HG03039 (cell line): ENCODE measurements at regions not wholly inside any gene's neighbourhood (a gene's known extent, or its start where the extent isn't known, plus 50 kb on each side); places are given as distances from the start of the nearest gene placed in this dataset.
"Not testable (repeated sequence)": the region's sequence is repeated elsewhere in the genome, so short reads cannot be mapped to it uniquely, and the experiment has no call there.

Experiments
- ATAC-seq: cut with Tn5 transposase; IDR thresholded peaks from one replicate; pipeline ENCODE4 v1.9.1; 2021; ENCODE audit warnings: mild to moderate bottlenecking, moderate library complexity; ENCODE audit not compliant: unreplicated experiment

DNA sequence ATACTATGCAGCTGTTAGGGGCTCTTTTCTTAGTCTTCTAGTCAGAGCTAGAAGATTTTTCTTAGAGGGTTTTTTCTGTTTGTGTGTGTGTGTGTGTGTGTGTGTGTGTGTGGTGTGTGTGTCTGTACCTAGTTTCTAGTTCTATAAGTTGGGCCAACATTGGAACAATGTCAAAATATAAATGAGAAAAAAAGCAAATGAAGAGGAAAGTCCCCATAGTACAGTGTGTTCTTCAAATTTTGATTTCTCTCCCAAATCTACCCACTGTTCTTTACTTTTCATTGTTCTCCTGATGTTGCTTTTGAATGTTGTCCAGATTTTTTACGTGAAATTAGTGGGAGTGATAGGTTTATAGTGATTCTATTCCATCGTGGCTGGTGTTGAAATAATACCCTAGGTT lies 2153.4 kb upstream of the RAG2 start:
- no peak for ATAC-seq

DNA sequence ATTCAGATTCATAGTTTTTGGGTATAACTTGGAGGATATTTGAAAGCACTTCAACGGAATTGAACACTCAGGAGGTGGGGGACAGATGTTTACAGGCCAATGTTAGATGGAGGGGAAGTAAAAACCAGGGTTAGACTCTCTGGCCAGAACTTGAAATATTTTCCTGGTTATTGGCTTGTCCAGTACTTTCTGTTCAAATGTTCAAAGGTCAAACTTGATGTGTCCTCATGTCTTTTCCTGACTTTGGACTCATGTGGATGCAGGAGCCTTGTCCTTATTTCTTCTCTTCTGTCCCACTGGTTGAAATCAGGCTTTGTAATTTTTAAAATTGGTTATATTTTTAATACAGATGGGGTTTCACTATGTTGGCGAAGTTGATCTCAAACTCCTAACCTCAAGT lies 2148.5 kb upstream of the RAG2 start:
- ATAC-seq = not testable (repeated sequence)

DNA sequence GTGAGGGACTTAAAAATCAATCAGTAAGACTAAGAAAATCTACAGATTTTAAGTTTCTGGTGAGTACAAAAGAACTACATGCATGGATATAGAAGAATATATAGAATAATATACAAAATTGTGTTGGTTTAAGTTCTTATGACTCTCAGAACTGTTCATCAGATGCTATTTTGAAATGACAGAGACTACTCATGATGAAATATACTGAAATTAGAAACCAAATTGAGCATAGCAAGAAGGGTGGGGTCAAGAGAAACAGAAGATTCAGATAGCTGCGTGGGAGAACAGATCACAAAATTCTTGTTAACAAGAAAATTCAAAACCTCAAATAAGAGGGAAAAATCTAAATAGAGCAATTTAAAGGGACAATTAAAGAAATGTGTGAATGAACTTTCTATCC lies 2125.3 kb upstream of the RAG2 start:
- no peak for ATAC-seq

DNA sequence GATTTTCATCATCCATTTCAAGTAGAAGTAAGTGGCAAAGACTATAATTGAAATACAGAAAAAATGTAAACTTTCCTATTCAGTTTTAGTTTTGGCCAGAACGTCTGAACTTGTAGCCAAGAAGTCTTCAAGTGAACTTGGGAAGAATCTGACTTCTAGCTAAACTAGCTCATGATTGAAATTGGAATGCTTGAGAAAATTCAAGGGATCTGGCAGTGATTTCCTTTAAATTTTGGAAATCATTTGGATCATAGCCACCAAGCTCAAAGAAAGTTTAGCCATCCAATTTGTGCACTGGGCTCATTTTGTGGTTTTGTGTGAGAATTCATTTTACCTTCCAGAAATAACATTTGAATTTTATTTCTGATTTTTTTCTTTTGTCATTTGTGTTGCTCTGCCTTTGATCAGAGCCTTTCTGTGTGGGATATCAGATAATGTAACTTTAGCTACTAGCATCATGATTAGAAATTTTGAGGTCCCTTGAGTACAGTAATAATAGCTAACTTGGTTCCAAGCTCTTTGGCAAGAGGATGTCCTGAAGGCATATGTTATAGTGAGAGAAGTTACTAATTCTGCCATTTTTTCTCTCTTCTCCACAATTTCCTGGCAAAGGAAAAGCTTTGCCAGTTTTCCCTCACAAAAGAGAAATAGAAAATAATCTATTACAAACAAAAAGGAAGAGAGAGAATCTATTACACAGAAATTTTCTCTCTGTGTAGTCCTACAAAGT lies 2123.7 kb upstream of the RAG2 start:
- no peak for ATAC-seq

DNA sequence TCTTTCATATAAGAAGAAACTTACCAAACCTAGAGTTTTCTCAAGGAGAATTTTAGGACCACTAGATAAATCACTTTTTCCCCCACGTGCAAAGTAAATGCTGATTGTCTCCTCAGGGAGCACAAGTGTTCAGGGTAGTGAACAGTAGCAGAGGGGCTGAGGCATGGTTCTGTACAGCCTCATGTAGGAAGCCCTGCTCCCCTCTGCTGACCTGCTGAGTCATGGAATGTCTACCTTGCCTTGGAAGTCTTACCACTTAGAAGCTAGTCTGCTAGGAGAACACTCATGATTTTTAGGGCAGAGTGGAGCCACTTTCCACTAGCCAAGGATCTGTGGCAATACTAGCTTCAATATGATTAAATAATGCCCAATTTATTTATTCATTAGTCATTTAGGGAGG lies 2120.6 kb upstream of the RAG2 start:
- ATAC-seq = no peak

DNA sequence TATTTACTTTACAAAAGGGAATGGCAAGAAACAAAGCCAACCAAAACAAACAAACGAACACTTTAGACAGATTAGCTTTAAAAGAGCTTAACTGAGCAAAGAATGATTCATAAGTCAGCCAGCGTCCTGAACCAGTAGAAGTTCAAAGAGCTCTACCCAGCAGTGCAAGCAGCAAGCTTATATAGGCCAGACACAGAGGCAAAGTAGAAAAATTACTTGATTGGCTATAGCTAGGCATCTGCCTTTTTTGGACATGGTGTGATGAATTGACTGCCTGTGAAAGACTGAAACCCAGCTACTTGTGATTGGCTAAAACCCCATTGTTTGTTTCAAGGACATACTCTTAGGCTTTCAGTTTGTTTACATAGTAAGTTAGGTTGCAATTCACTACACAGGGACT lies 2120.0 kb upstream of the RAG2 start:
- no peak for ATAC-seq

DNA sequence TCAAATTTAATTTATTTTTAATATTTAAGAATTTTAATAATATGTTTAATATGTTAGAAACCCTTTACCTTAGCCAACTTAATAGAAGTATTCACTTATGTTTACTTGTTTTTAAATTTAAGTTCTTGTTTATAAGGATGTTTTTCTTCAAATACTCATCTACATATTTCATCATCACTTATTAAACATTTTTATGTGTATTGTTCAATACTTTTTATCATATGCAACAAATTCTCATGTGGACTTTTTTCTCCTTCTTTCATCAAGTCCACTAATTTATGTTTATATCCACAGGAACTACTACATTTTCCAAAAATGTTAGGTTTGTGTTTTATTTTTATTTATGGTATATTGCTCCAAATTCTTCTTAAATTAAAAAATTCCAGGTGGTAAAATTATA lies 2113.1 kb upstream of the RAG2 start:
- no peak for ATAC-seq

DNA sequence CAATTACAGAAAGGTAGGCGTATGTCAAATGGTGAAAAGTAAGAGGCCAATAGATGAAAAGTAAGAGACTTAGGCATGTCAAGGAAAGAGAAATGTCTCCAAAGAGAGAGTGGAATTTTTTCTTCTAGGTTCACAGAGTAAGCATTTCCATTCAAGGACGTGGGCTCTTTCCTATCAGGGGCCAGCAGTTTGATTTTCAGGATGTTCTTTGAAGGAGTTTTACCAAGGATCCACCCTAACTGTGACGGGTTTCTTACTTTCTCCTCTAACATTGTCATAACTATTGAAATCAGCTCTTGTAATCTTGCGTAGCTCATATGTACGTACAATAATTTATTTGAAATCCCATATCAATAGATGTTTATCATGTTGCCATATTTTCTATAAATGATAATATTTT lies 2112.2 kb upstream of the RAG2 start:
- ATAC-seq = no peak

DNA sequence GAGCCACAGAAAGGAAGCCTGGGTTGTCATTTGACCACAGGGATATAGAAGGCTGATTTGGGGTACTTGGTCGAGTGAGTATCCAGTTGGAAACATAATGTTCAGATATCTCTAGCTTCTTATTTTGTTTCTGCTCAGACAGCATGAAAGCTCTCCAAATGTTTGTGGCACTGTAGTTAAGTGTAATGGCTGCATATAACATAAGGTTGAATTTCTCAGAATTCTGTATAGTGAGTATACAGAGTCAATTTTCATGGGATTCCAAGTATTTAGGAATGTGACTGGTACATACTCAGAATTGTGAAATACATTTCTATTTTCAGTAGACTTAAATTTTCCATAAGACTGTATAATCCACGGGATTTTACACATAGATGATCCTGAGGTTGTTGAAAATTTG lies 2102.1 kb upstream of the RAG2 start:
- no peak for ATAC-seq

DNA sequence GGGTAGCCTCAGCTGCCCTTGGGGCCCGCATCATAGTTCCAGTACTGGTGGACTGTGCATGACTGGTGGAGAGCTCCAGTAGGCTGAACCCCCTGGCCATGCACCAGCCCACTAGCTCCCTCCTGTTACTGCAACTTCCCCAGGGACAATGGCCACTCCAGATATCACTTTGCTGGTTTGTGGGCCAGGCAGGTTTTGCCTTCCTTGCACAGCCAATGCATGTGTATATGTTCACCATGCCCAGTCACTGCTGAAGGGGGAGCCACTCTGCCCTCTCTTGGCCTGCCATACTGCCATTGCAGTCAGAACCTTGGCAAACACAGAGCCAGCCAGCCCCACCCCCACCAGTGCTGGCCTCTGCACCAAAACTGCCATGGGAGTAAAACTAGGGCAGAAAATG lies 2095.3 kb upstream of the RAG2 start:
- no peak for ATAC-seq

DNA sequence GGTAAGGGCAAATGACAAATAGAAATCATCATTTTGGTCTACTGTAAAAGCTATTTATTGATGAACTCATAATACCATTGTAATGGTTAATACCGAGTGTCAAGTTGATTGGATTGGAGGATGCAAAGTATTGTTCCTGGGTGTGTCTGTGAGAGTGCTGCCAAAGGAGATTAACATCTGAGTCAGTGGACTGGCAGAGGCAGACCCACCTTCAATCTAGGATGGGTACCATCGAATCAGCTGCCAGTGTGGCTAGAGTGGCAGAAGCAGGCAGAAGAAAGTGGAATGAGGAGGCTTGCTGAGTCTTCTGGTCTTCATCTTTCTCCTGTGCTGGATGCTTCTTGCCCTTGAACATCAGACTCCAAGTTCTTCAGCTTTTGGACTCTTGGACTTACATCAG lies 2092.2 kb upstream of the RAG2 start:
- ATAC-seq = not testable (repeated sequence)

DNA sequence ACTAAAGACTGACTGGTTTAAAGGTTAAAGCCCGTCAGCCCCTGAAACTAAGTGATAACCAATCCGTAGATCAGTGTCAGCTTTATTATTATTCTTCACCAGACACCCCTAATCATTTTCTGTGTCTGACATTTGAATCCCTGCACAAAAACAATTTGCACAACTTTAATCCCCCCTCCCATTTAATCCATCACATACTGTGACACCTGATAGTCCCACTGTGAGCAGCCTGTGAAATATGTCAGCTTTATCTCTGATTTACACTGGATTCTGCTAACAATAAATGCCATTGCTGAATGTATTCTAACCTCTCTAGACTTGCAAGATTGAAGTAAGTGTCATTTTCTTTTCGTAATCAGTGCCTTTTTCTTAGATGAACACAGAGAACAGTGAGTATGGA lies 2089.0 kb upstream of the RAG2 start:
- no peak for ATAC-seq

DNA sequence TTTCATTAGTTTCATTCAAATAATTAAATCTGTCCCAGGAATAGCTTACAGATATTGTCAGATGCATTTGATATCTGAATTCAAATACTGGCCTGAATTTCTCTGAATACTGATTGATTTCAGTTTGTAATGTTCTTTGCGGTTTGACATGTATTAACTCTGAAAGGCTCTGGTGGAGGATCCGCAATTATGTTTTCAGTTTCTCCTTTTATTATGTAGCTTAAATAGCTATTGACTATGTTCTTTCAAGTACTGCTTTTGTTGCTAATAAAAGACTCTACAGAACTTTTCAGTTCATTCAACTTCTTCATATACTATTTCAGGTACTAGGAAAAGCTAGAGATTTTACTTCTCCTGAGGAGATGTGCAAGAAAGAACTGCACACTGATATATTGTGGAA lies 2085.4 kb upstream of the RAG2 start:
- no peak for ATAC-seq

DNA sequence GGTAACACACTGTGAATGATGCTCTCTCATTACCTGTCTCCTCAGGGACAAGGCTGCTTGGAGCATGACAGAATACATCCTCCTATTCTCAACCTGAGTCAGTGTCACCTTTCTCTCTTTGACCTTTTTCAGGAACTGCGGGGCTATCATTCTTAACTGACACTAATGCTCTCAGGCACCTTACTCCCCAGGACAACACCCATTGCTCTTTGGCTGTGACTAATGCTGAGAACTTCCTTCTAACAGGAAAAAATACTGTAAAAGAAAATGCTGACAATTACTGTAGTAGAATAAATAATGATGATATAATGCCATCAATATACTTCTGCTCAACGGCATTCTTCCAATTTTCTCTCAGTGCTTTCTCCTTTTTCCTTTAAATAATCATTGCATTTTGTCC lies 2082.7 kb upstream of the RAG2 start:
- no peak for ATAC-seq

DNA sequence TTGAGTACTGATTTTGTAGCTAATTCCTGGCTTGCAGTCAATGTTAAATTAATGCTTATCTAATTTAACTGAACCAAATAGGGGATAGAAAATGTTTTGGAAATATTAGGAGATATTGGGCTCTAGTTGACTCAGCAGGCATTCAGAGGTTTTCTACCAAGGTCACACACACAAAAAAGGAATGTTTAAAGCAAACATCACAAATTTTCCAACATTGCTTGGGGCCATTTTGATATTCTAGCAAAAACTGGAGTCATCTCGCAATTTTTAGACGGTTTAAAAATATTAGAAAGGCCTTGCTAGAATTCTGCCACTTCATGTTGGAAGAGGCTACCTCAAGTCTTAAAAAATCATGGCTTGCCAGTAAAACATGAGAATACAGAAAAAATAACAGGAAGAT lies 2082.1 kb upstream of the RAG2 start:
- ATAC-seq = no peak

DNA sequence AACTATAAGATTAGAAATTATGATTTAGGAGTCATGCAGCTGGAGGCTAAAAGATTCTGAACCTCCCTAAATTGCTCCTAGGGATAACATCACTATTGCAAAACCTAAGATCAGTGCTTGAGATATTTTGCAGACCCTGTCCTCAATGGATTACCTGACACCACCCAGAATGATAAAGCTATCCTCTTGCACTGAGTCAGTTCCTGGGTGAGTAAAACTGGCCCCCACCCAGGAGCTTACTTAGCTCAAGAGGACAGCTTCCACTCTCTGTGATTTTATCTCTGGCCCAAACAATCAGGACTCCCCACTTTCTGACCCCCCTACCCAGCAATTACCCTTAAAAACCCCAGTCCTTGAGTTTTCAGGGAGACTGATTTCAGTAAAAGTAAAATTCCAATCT lies 2074.4 kb upstream of the RAG2 start:
- no peak for ATAC-seq

DNA sequence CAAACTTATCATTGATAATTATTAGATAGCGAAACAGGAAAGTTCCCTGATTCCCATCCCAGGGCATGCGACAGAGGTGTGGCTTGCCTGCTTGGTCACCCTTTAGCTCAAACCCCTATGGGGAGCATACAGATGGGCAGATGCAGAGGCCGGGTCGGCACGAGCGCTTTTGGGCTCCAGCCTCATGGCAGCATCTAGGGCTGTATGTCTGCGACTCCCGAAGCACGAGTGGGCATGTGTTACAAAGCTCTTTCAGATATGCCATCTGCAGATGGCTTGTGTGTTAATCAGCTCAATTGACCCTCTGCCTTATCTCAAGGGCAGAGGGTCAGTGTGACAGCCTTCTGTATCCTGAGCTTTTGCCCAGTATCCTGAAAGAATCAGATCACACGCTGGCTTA lies 2069.3 kb upstream of the RAG2 start:
- ATAC-seq = no peak

DNA sequence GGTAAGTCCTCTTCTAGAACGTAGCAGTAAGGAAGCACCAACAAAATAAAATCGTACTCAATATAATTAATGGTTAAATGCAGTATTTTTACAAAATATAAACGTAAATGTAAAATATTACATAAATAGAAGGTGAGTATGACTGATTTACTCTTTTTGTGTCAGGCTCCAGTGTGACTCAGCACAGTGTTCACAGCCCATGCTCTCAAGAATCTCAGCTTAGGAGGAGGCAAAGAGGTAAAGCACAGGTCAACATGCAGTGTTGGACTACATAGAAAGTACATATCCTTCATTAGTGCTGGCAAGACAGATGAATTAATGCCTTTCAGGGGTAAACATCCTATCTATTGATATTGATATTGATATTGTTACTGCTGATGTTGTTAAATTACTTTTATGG lies 2050.6 kb upstream of the RAG2 start:
- ATAC-seq = no peak

DNA sequence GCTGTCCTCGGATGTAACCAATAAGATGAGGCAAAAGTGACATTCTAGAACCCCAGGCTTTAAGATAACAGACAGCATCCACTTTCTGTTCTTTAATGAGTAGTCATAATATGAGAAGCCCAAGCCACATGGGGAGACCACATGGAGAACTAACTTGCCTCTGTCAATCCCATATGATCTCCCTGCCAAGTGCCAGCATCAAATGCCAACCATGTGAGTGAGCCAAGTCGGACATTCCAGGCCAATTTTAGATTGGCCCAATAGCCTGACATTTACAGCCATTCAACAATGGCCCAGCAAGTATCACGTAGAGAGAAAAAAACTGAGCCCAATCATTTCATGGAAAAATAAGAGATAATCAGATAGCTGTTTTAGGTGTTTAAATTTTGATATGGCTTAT lies 2048.3 kb upstream of the RAG2 start:
- no peak for ATAC-seq

DNA sequence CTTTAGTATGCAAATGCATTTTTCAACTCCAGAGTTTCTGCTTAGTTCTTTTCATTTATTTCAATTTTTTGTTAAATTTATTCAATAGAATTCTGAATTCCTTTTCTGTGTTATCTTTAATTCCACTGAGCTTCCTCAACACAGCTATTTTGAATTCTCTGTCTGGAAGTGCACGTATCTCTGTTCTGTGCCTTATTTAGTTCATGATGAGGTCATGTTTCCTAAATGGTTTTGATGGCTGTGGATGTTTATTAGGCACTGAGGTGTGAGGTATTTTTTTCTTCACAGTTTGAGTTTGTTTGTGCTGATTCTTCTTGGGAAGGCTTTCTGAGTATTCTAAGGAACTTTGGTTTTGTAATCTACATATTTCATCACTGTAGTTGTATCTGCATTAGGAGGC lies 2042.8 kb upstream of the RAG2 start:
- no peak for ATAC-seq

DNA sequence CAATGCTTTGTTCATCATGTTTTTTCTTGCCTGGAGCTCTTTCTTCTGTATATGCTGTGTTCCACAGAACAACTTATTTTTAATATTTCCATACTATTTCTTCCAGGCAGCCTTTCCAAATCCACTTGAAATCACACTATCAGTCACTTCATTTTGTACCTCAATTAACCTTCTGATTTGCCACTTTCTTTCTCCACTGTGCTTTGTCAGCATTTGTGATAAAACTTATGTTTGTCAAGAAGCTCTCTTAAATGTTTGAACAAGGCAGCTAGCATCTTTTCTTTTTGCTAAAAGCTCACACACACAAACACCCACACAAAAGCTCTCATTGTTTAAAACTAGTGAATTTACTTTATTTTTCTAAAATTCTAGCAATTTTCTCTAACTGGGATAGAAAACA lies 2014.7 kb upstream of the RAG2 start:
- ATAC-seq = no peak

DNA sequence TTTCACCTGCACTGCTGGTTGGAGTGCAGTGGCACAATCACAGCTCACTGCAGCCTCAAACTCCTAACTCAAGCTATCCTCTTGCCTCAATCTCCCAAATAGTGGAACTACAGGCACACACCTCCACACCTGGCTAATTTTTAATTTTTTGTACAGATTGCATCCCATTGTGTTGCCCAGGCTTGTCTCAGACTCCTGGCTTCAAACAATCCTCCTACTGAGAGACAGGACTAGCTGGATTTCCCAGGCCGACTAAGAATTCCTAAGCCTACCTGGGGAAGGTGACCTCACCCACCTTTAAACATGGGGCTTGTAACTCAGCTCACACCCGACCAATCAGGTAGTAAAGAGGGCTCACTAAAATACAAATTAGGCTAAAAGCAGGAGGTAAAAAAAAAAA lies 2003.3 kb upstream of the RAG2 start:
- ATAC-seq = not testable (repeated sequence)

DNA sequence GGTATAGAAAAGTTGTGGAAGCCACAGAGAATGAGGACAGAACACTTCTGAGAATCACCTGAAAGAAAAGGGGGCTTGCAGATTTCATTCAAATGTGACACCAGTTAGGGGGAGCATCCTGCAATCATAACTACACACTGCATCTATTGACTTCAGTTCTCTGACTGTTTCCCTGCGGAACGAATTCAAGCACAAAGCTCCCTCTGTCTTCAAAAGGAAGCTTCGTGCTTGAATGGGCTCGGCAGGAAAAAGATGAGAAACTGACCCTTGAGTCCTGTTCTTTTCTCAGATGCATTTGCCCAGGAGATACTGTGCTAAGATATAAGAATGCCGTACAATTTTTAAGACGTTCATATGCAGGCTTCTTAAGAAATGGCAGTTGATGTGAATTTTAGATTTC lies 2000.4 kb upstream of the RAG2 start:
- ATAC-seq = no peak
